Loucy (cell line): ENCODE measurements at regions not wholly inside any gene's neighbourhood (a gene's known extent, or its start where the extent isn't known, plus 50 kb on each side); places are given as distances from the start of the nearest gene placed in this dataset.

Experiments used
- H2AFZ ChIP-seq: fragments of 200-600 bp; sonication (generic); 2 replicates; pipeline ENCODE4 v1.6.0; 2016; ENCODE audit warnings: antibody characterized with exemption, mild to moderate bottlenecking, low read length, moderate library complexity
- H3F3A ChIP-seq: fragments of 200-600 bp; 2 replicates; pipeline ENCODE4 v1.6.0; 2016; ENCODE audit warnings: antibody characterized with exemption, low read depth, mild to moderate bottlenecking
- H3K27me3 ChIP-seq: fragments of 200-600 bp; sonication (generic); 2 replicates; pipeline ENCODE4 v1.6.1; 2014; ENCODE audit warnings: low read length, mild to moderate bottlenecking; ENCODE audit not compliant: insufficient read depth, poor library complexity, severe bottlenecking
- H3K36me3 ChIP-seq: fragments of 200-600 bp; sonication (generic); 2 replicates; pipeline ENCODE4 v1.6.1; 2016; ENCODE audit warnings: low read length; ENCODE audit not compliant: insufficient read depth
- H3K4me1 ChIP-seq: fragments of 200-600 bp; sonication (generic); 2 replicates; pipeline ENCODE4 v1.5.1; 2014; ENCODE audit warnings: low read length, mild to moderate bottlenecking; ENCODE audit not compliant: insufficient read depth, poor library complexity, severe bottlenecking
- H3K4me2 ChIP-seq: fragments of 200-600 bp; sonication (generic); 2 replicates; pipeline ENCODE4 v1.6.0; 2014; ENCODE audit warnings: antibody characterized with exemption, low read length, low read depth, mild to moderate bottlenecking; ENCODE audit not compliant: poor library complexity, severe bottlenecking
- H3K4me3 ChIP-seq: fragments of 200-600 bp; sonication (generic); 2 replicates; pipeline ENCODE4 v1.5.1; 2014; ENCODE audit warnings: low read length, mild to moderate bottlenecking, mixed read lengths; ENCODE audit not compliant: poor library complexity, severe bottlenecking
- H3K79me2 ChIP-seq: fragments of 200-600 bp; sonication (generic); 2 replicates; pipeline ENCODE4 v1.6.1; 2014; ENCODE audit warnings: low read length; ENCODE audit not compliant: insufficient read depth
- H3K9ac ChIP-seq: fragments of 200-600 bp; sonication (generic); 2 replicates; pipeline ENCODE4 v1.6.0; 2014; ENCODE audit warnings: mild to moderate bottlenecking, low read depth, low read length, moderate library complexity; ENCODE audit not compliant: poor library complexity, severe bottlenecking
- H3K9me2 ChIP-seq: fragments of 200-600 bp; sonication (generic); replicated peaks from 2 replicates; pipeline ENCODE4 v1.6.1; 2016; ENCODE audit warnings: low read depth, low read length, mixed read lengths
- H3K9me3 ChIP-seq: fragments of 200-600 bp; sonication (generic); 2 replicates; pipeline ENCODE4 v1.6.1; 2014; ENCODE audit warnings: mild to moderate bottlenecking, antibody characterized with exemption, low read length, low read depth; ENCODE audit not compliant: insufficient read depth
- H4K20me1 ChIP-seq: fragments of 200-600 bp; sonication (generic); 2 replicates; pipeline ENCODE4 v1.6.0; 2014; ENCODE audit warnings: antibody characterized with exemption, low read length, mild to moderate bottlenecking; ENCODE audit not compliant: insufficient read depth, poor library complexity, severe bottlenecking
- CTCF ChIP-seq: fragments of 200-600 bp; sonication (generic); conservative IDR thresholded peaks from 2 replicates; pipeline ENCODE4 v1.5.1; 2014; ENCODE audit warnings: mild to moderate bottlenecking, antibody characterized with exemption, low read length
- EZH2phosphoT487 ChIP-seq: fragments of 200-600 bp; IDR thresholded peaks from 2 replicates; pipeline ENCODE4 v1.6.1; 2018; ENCODE audit warnings: antibody characterized with exemption, mild to moderate bottlenecking, moderate library complexity, borderline replicate concordance

GRCh38 chr5:173768267-173768806 lies 119.8 kb upstream of the CPEB4 start:
- Histone ChIP-seq H3K4me2 (no peak overlapping the region), H3K9me2 (no peaks in the 10 kb centered on the region), H3K9ac (no peak overlapping the region), H3K9me3 (no peaks in the 10 kb centered on the region), H4K20me1 (no peaks in the 10 kb centered on the region), H3K4me1 (no peaks in the 10 kb centered on the region), H3K79me2 (no peaks in the 10 kb centered on the region), H2AFZ (no peak overlapping the region), H3F3A (no peaks in the 10 kb centered on the region), H3K4me3 (no peak overlapping the region), H3K36me3 (no peaks in the 10 kb centered on the region), H3K27me3 (no peaks in the 10 kb centered on the region)
- TF ChIP-seq CTCF (no peak), EZH2phosphoT487 (no peak)

GRCh38 chr5:173768891-173769290 lies 119.3 kb upstream of the CPEB4 start:
- Histone ChIP-seq H3K79me2 (no peaks in the 10 kb centered on the region), H3K9me2 (no peaks in the 10 kb centered on the region), H3K27me3 (no peaks in the 10 kb centered on the region), H3K4me2 (no peak overlapping the region), H2AFZ (no peak overlapping the region), H3K4me1 (no peaks in the 10 kb centered on the region), H3K4me3 (no peak overlapping the region), H3K9ac (no peak overlapping the region), H3K9me3 (no peaks in the 10 kb centered on the region), H3F3A (no peaks in the 10 kb centered on the region), H3K36me3 (no peaks in the 10 kb centered on the region), H4K20me1 (no peaks in the 10 kb centered on the region)
- TF ChIP-seq CTCF (no peak), EZH2phosphoT487 (no peak)

GRCh38 chr5:173770637-173771036 lies 117.5 kb upstream of the CPEB4 start:
- no peak for TF ChIP-seq CTCF
- no peak for TF ChIP-seq EZH2phosphoT487
- Histone ChIP-seq H3K27me3 (no peaks in the 10 kb centered on the region), H3K4me3 (no peak overlapping the region), H3K9me2 (no peaks in the 10 kb centered on the region), H3K9me3 (no peaks in the 10 kb centered on the region), H3K4me2 (no peak overlapping the region), H3K4me1 (no peaks in the 10 kb centered on the region), H2AFZ (no peak overlapping the region), H3F3A (no peaks in the 10 kb centered on the region), H3K79me2 (no peaks in the 10 kb centered on the region), H3K36me3 (no peaks in the 10 kb centered on the region), H3K9ac (no peak overlapping the region), H4K20me1 (no peaks in the 10 kb centered on the region)
